K562 (cell line): ENCODE measurements at regions not wholly inside any gene's neighbourhood (a gene's known extent, or its start where the extent isn't known, plus 50 kb on each side); places are given as distances from the start of the nearest gene placed in this dataset.

Experiments
- POLR2A ChIP-seq: fragments of 450-650 bp; conservative IDR thresholded peaks from 2 replicates; pipeline ENCODE4 v1.6.1; 2016
- SMC3 ChIP-seq: conservative IDR thresholded peaks from 2 replicates; pipeline ENCODE4 v1.6.1; 2011; ENCODE audit warnings: low read depth, low read length, improper control_type of control experiment; ENCODE audit not compliant: insufficient read depth

DNA sequence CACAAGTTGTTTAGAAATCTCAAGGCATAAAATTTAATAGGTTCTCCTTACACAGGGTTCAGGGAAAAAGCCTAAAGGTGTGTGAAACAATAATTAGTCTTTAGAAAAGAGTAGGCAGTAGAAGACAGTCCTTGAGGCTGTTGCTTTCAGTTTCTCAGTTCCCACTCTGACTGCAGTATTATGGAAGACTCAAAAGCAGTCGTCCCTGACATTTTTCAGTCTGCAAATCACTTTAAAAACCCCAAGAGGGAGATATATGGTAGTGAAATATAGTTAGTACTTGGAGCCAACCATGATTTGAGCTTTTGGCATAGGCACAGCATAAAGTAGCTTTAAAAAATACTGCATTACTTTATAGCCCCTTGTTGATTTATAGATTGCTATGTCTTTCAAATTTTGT lies 299.7 kb downstream of the OLFM3 start:
- TF ChIP-seq SMC3 (no peak), POLR2A (no peak)
